Peyer's patch (tissue), 4 donors: ENCODE measurements at regions not wholly inside any gene's neighbourhood (a gene's known extent, or its start where the extent isn't known, plus 50 kb on each side); places are given as distances from the start of the nearest gene placed in this dataset.

Experiments used
- DNase-seq, 3 donors: peaks; one replicate each; pipeline ENCODE4 v3.0.0-alpha.2; 2017 to 2019
- H3K27ac ChIP-seq, 4 donors: fragments of 200-600 bp; sonication (generic); one replicate each; pipeline ENCODE4 v1.5.1; 2016 to 2019
- H3K27me3 ChIP-seq, 2 donors: fragments of 200-600 bp; sonication (generic); one replicate each; pipeline ENCODE4 v1.5.1; 2019
- H3K36me3 ChIP-seq, 3 donors: fragments of 200-600 bp; sonication (generic); one replicate each; pipeline ENCODE4 v1.5.1; 2016 to 2019
- H3K4me1 ChIP-seq, 4 donors: fragments of 200-600 bp; sonication (generic); one replicate each; pipeline ENCODE4 v1.5.1; 2016 to 2019
- H3K4me3 ChIP-seq, 4 donors: fragments of 200-600 bp; sonication (generic); 1 replicate in 3 of 4; 2 replicates in 1 of 4; pipeline ENCODE4 v1.5.1; 2016 to 2019; ENCODE audit warnings: mild to moderate bottlenecking in 1 of 4
- H3K9me3 ChIP-seq, 4 donors: fragments of 200-600 bp; sonication (generic); one replicate each; pipeline ENCODE4 v1.5.1; 2016 to 2019; ENCODE audit warnings: mild to moderate bottlenecking in 1 of 4
- POLR2A ChIP-seq, 2 donors: fragments of 450-650 bp; IDR thresholded peaks; one replicate each; pipeline ENCODE4 v1.5.1; 2017; ENCODE audit warnings: antibody characterized with exemption in 2 of 2, mild to moderate bottlenecking in 2 of 2, moderate library complexity in 2 of 2
- TF ChIP-seq, protein P1 (sequence below), 6 experiments: fragments of 450-650 bp in 4 of 6; fragments of 200-600 bp in 2 of 6; sonication (generic) in 1 of 6; IDR thresholded peaks; one replicate each; pipeline ENCODE4 v1.5.1; 2017 to 2019; ENCODE audit warnings: antibody characterized with exemption in 6 of 6, mild to moderate bottlenecking in 3 of 6, moderate library complexity in 1 of 6

DNA sequence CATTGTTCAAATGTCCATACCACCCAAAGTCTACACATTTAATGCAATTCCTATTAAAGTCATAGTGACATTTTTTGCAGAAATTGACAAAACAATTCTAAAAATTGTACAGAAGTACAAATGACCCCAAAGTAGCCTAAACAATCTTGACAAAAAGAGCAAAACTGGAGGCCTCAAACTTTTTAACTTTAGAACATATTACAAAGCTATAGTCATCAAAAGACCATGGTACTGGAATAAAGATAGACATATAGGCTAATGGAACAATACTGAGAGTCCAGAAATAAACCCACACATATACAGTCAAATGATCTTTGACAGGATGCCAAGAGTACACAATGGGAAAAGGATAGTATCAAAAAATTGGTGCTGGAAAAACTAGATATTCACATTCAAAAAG lies 213.2 kb upstream of the SAMSN1 start:
- no peaks in the 10 kb centered on the region for H3K9me3 ChIP-seq
- TF ChIP-seq, protein P1, sequence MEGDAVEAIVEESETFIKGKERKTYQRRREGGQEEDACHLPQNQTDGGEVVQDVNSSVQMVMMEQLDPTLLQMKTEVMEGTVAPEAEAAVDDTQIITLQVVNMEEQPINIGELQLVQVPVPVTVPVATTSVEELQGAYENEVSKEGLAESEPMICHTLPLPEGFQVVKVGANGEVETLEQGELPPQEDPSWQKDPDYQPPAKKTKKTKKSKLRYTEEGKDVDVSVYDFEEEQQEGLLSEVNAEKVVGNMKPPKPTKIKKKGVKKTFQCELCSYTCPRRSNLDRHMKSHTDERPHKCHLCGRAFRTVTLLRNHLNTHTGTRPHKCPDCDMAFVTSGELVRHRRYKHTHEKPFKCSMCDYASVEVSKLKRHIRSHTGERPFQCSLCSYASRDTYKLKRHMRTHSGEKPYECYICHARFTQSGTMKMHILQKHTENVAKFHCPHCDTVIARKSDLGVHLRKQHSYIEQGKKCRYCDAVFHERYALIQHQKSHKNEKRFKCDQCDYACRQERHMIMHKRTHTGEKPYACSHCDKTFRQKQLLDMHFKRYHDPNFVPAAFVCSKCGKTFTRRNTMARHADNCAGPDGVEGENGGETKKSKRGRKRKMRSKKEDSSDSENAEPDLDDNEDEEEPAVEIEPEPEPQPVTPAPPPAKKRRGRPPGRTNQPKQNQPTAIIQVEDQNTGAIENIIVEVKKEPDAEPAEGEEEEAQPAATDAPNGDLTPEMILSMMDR (IDR thresholded peaks at IDR 0.05), result no peak
- no peak for TF ChIP-seq POLR2A (IDR thresholded peaks at IDR 0.05)
- H3K27ac ChIP-seq, result no peak overlapping the region
- DNase-seq, result no peak
- H3K4me1 ChIP-seq, result no peaks in the 10 kb centered on the region
- H3K36me3 ChIP-seq, result no peaks in the 10 kb centered on the region
- no peak overlapping the region for H3K4me3 ChIP-seq
- H3K27me3 ChIP-seq, result no peaks in the 10 kb centered on the region

DNA sequence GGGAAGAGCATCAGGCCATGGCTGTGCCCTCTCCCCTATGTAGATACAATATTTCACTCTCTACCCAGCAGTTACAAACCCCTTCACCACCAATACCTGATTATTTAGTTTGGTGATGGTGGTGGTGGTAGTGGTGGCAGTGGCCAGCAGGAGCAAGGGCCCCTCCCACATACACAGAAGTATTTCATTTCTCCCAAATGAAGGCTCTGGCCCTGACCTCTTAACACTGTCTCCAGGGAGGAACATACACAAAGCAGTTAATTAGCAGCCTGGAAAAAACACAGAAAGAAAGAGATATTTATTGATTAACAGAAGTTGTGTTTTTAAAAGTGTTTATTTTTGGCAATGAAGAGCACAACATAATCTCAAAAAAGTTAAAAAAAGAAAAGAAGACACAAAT lies 212.7 kb upstream of the SAMSN1 start:
- Histone ChIP-seq H3K4me3 (no peak overlapping the region), H3K9me3 (no peaks in the 10 kb centered on the region), H3K4me1 (no peaks in the 10 kb centered on the region), H3K27ac (no peak overlapping the region), H3K27me3 (no peaks in the 10 kb centered on the region), H3K36me3 (no peaks in the 10 kb centered on the region)
- no peak for DNase-seq
- no peak for TF ChIP-seq POLR2A (IDR thresholded peaks at IDR 0.05)
- TF ChIP-seq, protein P1 (IDR thresholded peaks at IDR 0.05), result no peak

GRCh38 chr21:14757533-14758327 lies 211.6 kb upstream of the SAMSN1 start:
- H3K4me3 ChIP-seq, result no peak overlapping the region

GRCh38 chr21:14755086-14755485 lies 209.0 kb upstream of the SAMSN1 start:
- no peaks in the 10 kb centered on the region for H3K36me3 ChIP-seq
- no peaks in the 10 kb centered on the region for H3K9me3 ChIP-seq
- H3K4me1 ChIP-seq, result no peaks in the 10 kb centered on the region
- H3K27ac ChIP-seq, result no peak overlapping the region
- no peak for DNase-seq
- H3K4me3 ChIP-seq, result no peak overlapping the region
- H3K27me3 ChIP-seq, result no peaks in the 10 kb centered on the region
- no peak for TF ChIP-seq POLR2A (IDR thresholded peaks at IDR 0.05)
- TF ChIP-seq, protein P1 (IDR thresholded peaks at IDR 0.05), result no peak

More at GRCh38 chr21:14757533-14758327, 211.6 kb upstream of the SAMSN1 start:
- H3K9me3 ChIP-seq, result no peaks in the 10 kb centered on the region
- H3K27ac ChIP-seq, result no peak overlapping the region
- TF ChIP-seq, protein P1 (IDR thresholded peaks at IDR 0.05), result no peak
- no peak for TF ChIP-seq POLR2A (IDR thresholded peaks at IDR 0.05)
- H3K27me3 ChIP-seq, result no peaks in the 10 kb centered on the region
- no peaks in the 10 kb centered on the region for H3K4me1 ChIP-seq
- H3K36me3 ChIP-seq, result no peaks in the 10 kb centered on the region
- DNase-seq, result no peak

GRCh38 chr21:14754682-14755081 lies 208.6 kb upstream of the SAMSN1 start:
- H3K4me3 ChIP-seq, result no peak overlapping the region
- H3K27me3 ChIP-seq, result no peaks in the 10 kb centered on the region
- no peaks in the 10 kb centered on the region for H3K36me3 ChIP-seq
- H3K4me1 ChIP-seq, result no peaks in the 10 kb centered on the region
- TF ChIP-seq, protein P1 (IDR thresholded peaks at IDR 0.05), result no peak
- TF ChIP-seq POLR2A (IDR thresholded peaks at IDR 0.05), result no peak
- no peak overlapping the region for H3K27ac ChIP-seq
- no peaks in the 10 kb centered on the region for H3K9me3 ChIP-seq
- DNase-seq, result no peak
